ENCODE measurements at regions not wholly inside any gene's neighbourhood (a gene's known extent, or its start where the extent isn't known, plus 50 kb on each side); places are given as distances from the start of the nearest gene placed in this dataset.

GRCh38 chr19:32177686-32178085 lies 167.7 kb upstream of the ZNF507 start:
- H3K27ac ChIP-seq, result no peak overlapping the region
- no peak for TF ChIP-seq CTCF (conservative IDR thresholded peaks at IDR 0.05; ENCODE audit: low read depth)
- ChIA-PET POLR2A (ENCODE audit: low non-redundant PET) (no interaction called here), CTCF (no interaction called here)
- DNase-seq (ENCODE audit: low spot score), result no peak

GRCh38 chr19:32178401-32178800 lies 167.0 kb upstream of the ZNF507 start:
- TF ChIP-seq CTCF (conservative IDR thresholded peaks at IDR 0.05; ENCODE audit: low read depth), result no peak
- ChIA-PET CTCF (no interaction called here), POLR2A (ENCODE audit: low non-redundant PET) (no interaction called here)
- no peak overlapping the region for H3K27ac ChIP-seq
- no peak for DNase-seq (ENCODE audit: low spot score)

GRCh38 chr19:32178956-32179355 lies 166.5 kb upstream of the ZNF507 start:
- CTCF ChIA-PET, result interaction anchor here (0.5 kb wide), 1 partner anchor 43 kb away, joined by 3 read pairs; no protein-coding TSS in a partner anchor
- TF ChIP-seq CTCF (conservative IDR thresholded peaks at IDR 0.05; ENCODE audit: low read depth), result no peak
- no peak for DNase-seq (ENCODE audit: low spot score)
- POLR2A ChIA-PET (ENCODE audit: low non-redundant PET), result no interaction called here
- no peak overlapping the region for H3K27ac ChIP-seq

GRCh38 chr19:32181216-32181920 lies 164.0 kb upstream of the ZNF507 start:
- no peak for TF ChIP-seq CTCF (conservative IDR thresholded peaks at IDR 0.05; ENCODE audit: low read depth)
- POLR2A ChIA-PET (ENCODE audit: low non-redundant PET), result no interaction called here
- no peak overlapping the region for H3K27ac ChIP-seq
- DNase-seq (ENCODE audit: low spot score), result no peak
- CTCF ChIA-PET, result no interaction called here

- TF ChIP-seq CTCF (conservative IDR thresholded peaks at IDR 0.05; ENCODE audit: low read depth), result no peak
- no peak overlapping the region for H3K27ac ChIP-seq
- POLR2A ChIA-PET (ENCODE audit: low non-redundant PET), result no interaction called here
- DNase-seq (ENCODE audit: low spot score), result no peak
- CTCF ChIA-PET, result interaction anchor here (0.7 kb wide), 1 partner anchor 97 kb away, joined by 3 read pairs; no protein-coding TSS in a partner anchor
Measured at GRCh38 chr19:32186542-32187330, 158.7 kb upstream of the ZNF507 start.

GRCh38 chr19:32188921-32189320 lies 156.5 kb upstream of the ZNF507 start:
- POLR2A ChIA-PET (ENCODE audit: low non-redundant PET), result no interaction called here
- CTCF ChIA-PET, result interaction anchor here (0.5 kb wide), 1 partner anchor 1492 kb away, joined by 3 read pairs; no protein-coding TSS in a partner anchor
- DNase-seq (ENCODE audit: low spot score), result no peak
- H3K27ac ChIP-seq, result no peak overlapping the region
- no peak for TF ChIP-seq CTCF (conservative IDR thresholded peaks at IDR 0.05; ENCODE audit: low read depth)
